LNCaP clone FGC (cell line): ENCODE measurements at regions not wholly inside any gene's neighbourhood (a gene's known extent, or its start where the extent isn't known, plus 50 kb on each side); places are given as distances from the start of the nearest gene placed in this dataset.

Experiments used
- DNase-seq: peaks from one replicate; pipeline ENCODE4 v3.0.0-alpha.2; 2011; ENCODE audit warnings: low read depth
- H3K4me3 ChIP-seq: 2 replicates; pipeline ENCODE4 v1.5.1; 2011; ENCODE audit warnings: mild to moderate bottlenecking, low read depth, low read length, control low read depth
- TF ChIP-seq, protein P1 (sequence below): IDR thresholded peaks from 2 replicates; pipeline ENCODE4 v1.5.1; 2012; ENCODE audit warnings: mild to moderate bottlenecking; ENCODE audit not compliant: control insufficient read depth, insufficient read depth; ENCODE audit errors: extremely low read depth

DNA sequence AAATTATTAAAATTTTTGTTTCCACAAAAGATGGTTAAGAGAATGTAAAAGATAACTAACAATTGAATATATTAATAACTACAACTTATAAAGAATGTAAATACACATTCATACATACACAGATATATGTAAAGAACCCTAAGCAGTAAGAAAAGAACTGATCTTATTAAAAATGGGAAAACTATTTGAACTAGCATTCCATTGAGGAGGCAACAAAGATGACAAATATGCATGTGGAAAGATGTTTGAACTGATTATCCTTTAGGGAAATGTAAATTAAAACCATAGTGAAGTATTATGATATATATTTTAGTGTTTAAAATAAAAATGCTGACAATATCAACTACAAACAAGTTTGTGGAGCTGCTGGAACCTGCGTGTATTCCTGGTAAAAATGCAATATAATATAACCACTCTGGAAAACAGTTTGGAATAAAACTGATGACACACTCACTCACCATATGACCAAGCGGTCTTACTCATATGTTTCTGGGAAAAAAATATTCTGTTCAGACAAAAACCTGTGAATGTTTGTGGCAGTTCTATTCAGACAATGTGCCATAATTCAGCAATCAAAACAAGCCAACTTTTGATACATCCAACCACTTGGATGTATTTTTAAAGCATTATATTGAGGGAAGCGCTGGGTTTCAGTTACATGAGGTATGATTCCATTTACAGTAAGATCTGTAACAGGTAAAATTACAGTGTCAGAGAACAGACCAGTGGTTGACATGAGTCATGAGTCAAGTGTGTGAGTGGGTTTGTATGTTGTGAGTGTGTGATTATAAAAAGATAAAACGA is 694.4 kb upstream of the SLITRK5 start:
- TF ChIP-seq, protein P1, sequence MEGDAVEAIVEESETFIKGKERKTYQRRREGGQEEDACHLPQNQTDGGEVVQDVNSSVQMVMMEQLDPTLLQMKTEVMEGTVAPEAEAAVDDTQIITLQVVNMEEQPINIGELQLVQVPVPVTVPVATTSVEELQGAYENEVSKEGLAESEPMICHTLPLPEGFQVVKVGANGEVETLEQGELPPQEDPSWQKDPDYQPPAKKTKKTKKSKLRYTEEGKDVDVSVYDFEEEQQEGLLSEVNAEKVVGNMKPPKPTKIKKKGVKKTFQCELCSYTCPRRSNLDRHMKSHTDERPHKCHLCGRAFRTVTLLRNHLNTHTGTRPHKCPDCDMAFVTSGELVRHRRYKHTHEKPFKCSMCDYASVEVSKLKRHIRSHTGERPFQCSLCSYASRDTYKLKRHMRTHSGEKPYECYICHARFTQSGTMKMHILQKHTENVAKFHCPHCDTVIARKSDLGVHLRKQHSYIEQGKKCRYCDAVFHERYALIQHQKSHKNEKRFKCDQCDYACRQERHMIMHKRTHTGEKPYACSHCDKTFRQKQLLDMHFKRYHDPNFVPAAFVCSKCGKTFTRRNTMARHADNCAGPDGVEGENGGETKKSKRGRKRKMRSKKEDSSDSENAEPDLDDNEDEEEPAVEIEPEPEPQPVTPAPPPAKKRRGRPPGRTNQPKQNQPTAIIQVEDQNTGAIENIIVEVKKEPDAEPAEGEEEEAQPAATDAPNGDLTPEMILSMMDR, result no peak
- H3K4me3 ChIP-seq, result no peak overlapping the region
- no peak for DNase-seq

DNA sequence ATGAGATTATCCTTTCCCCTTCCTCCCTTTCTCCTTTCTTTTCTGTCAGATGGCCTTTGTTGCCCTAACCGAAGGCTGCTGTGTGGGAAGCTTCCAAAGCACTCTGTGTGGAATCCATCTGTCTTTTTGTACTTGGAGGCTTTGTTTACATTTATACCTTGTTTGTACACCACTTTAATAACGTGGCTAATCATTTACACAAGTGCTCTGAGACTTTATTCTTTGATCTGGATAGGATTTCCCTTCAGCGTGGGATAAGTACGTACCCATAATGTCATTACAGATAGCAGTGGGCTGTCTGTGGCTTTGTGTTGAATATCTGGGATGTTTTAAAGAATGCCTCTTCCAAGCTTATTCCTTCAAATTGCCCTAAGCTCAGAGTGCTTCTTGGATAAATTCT is 684.7 kb upstream of the SLITRK5 start:
- DNase-seq, result no peak
- TF ChIP-seq, protein P1, result no peak
- no peak overlapping the region for H3K4me3 ChIP-seq

GRCh38 chr13:86992251-86992650 is 678.9 kb upstream of the SLITRK5 start:
- DNase-seq, result no peak
- no peak overlapping the region for H3K4me3 ChIP-seq
- TF ChIP-seq, protein P1, result no peak

- TF ChIP-seq, protein P1, result no peak
- DNase-seq, result no peak
- no peak overlapping the region for H3K4me3 ChIP-seq
Observed at GRCh38 chr13:87003265-87003664, 667.9 kb upstream of the SLITRK5 start.

DNA sequence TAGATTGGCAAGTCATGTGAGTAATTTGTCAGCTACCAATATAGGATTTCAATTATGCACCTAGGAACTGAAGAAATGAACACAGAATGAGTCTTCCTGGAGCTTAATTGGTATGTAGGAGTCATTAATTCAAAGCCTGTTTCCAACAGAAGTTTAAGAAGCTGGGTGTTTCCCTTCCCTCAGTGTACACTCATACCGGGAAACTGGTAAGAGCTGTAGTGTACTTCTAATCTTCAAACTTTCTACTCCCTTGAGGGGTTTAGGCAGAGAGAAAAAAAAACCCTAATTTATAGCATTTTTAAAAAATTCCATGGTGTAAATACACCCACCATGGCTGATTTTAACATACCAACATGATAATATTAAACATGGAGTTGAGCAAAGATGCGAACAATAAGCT is 665.7 kb upstream of the SLITRK5 start:
- TF ChIP-seq, protein P1, result no peak
- no peak for DNase-seq
- no peak overlapping the region for H3K4me3 ChIP-seq

DNA sequence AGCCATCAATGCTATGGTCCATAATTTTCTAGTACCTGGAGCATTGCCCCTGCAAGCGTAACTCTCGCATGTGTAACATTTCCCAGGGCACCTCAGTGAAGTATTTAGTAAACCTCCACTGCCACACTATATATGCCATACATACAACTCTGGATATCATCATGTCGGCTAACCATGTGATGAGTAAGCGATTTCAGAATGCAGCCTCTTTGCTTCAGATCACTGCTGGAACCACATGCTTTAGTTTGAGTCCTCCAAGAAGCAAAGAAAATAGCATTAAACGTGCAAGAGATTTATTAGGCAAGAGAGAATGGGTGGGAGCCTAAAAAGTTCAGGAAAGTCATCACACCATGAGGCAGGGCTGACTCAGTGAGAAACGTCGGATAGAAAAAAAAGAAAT is 635.6 kb upstream of the SLITRK5 start:
- TF ChIP-seq, protein P1, result no peak
- H3K4me3 ChIP-seq, result no peak overlapping the region
- DNase-seq, result no peak

DNA sequence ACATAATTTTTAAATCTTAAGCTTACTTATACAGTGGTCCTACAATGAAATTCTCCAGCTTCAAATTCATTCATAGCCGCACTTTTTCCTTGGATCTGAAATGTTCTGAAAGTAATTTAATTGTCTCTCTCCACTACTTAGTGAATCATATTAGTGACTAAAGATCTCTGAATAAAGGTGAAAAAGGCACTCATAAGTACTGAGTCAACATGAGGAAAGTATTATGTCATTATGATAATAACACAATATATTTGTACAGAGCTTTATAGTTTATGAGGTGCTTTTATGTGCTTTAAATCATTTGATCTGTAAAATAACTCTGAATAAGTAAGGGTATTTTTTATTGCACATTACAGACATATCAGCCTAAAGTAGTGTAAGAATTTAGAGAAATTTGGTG is 628.2 kb upstream of the SLITRK5 start:
- DNase-seq, result no peak
- no peak overlapping the region for H3K4me3 ChIP-seq
- TF ChIP-seq, protein P1, result no peak
